Tongue (tissue), 1 donor: ENCODE measurements at regions not wholly inside any gene's neighbourhood (a gene's known extent, or its start where the extent isn't known, plus 50 kb on each side); places are given as distances from the start of the nearest gene placed in this dataset.

Source experiments
- DNase-seq: peaks from one replicate; pipeline ENCODE4 v3.0.0-alpha.2; 2015

DNA sequence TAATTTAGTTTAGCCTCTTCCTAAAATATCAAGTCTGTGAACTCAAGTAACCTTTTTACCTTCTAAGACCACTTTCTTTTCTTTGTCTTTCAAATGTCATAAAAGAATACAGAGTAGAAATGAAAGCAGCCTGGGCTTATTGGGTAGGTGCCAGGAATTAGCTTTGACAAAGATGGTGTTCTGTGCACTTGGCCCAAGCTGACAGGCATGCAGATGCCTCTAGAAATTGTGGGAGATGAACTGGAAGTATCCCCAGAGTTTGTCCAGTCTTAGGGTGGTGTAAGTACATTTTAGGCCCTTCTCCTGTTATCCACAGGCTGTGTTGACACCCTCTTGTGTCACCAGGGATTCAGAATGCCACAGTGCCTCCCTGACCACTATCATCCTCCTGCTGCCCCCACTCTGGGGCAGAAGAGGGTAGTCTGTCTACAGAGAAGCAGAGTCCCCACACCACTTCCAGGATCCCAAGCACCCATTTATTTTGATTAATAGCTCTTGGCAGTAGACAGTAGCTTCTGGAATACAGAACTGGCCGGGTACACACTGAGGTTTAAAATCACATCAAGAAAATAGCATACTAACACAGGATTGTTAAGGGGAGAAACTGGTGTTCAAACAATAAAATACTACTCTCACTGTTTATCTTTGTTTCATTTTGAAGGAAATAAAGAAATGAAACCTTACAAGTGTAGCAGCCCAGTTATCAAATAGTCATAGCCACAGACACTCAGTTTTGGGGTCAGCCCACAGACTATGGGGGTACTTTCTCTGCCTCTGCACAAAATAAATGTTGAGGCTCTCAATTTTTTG is 343.2 kb downstream of the KCNRG start:
- peak; percentile 67 for DNase-seq

DNA sequence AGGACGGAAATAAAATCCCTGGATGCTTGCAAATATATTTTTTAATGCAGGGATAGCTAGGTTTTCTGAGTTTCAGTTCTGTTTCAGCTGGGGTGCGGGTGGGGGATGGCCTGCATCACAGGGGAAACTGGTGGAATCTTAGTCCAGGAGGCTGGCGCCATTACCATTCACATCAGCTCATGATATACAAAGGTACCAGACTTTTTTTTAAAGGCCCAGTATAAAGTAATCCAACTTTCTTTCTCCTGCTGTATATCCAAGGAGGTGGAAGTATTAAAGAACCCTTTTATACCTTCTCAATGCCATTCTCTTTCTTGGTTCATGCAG is 343.8 kb downstream of the KCNRG start:
- no peak for DNase-seq

DNA sequence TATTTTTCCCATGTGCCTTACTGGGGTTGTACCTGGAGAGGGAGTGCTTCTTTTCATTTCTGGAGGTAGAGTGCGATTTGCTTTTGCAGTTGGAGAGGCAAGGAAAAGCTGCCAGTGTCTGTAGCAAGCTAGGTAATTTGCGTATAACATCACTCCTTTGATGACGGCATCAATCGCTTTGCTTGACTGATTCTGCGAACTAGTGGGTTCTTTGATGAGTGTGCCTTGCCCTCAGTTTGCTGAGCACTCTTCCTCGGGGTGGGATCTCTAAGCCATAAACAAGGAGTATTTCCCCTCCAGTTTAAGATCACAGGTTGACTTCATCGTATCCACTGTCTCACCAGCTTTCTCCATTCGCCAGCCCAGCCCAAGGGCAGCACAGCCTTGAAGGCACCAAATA is 344.5 kb downstream of the KCNRG start:
- DNase-seq, result no peak

DNA sequence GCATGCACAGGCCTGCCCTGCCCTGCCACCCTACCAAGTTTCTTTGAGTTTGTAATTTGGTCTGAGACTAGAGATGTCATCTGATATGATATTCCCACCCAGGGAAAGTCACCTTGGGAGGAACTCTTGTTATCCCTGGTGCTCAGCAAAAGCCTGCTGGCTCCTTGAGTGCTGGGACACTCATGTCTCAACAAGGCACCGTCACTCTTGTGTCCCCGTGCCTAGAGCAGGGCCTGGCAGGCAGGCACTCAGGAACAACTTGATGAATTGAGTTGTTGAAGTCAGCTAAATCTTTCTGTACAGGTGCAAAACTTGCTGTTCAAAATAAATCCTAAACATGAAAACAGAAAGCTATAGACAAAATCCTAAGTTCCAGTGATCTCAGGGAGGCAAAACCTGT is 345.4 kb downstream of the KCNRG start:
- DNase-seq, result no peak

DNA sequence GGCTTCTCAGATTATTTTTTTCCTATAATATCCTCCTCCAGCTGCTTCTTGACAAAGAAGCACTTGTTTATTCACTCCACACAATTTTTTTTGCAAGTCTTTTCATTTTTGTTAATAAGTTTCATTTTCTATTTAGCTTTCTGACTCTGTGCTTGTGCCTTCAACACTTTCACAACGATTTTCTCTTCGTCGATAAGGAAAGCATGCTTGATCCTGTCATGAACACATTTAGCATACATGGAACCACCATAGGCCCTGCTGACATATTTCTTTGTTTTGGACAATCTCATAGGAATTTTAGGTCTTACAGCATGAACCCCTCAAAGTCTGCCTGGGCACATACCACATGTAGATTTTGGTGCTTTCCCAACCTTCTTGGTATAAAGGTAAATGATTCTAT is 346.0 kb downstream of the KCNRG start:
- DNase-seq, result no peak

DNA sequence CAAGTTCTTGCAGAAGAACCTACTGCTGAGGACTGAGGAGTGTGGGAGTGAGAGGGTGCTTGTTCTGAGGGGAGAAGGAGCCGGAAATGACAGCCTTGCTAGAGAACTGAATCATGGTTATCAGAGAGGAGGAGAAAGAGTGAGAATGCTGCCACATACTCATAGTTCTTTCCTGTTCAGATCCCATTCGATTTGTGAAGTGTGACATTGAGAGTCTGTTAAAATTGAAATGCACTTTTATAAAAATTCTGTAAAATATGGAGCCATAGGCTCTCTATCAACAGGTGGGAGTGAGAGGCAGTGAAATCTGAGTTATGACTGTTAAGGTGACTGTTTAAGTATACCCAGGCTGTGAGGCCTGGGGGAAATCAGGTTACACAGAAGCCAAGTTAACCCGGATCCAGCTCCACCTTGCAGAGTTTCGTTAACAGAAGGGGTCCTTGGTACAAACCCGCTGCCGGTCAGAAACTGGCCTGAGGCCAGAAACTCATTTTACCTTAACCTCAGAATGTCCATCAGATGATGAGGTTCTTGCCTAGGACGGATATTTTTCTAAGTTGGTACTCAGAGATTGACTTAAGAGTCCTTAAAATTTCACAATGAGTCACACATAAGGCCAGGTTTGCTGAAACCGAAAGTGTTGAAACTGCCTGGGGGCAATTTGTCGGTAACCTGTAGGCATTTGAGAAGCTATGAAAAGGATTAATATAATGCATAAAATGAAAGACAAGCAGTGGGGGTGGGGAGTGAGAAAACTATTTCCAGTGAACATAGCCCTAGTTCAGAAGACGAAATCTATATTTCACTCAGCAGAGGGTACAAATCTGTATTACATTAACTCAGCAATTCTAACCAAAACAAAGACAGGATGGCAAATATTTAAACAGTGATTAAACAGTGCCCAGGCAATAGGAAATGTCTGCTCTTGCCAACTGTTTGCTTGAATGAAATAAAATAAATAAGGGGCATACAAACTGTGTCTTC is 350.5 kb downstream of the KCNRG start:
- peak; percentile 21 for DNase-seq

DNA sequence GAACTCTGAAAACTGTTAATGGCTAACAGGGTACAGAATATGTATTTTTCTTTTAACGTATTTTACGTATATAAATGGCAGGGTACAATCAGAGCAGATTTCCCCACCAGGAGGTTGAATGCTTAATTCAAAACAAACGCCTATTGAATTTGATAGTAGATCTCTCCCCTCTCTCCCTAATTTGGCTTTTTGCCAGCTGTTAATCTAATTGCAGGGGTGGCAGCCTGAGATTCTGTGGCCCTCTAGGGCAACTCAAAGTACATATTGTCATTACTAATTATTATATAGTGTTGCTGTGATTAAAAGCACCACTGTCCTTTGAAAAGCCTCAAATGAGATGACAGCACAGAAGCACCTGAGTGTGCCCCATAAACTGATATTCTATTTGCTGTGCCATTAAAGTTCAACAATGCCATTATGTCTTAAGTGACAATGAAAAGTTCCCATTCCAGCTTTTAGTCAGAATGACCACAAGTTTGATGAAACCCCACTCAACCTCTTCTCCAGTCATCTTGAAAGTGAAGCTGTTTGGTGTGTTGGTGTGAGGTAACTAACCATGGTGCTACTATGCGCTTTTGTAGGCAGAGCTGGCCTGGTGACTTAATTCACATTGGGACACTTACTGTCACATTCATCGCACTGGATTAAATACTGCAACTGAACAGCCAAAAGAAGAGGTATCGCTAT is 351.4 kb downstream of the KCNRG start:
- no peak for DNase-seq

DNA sequence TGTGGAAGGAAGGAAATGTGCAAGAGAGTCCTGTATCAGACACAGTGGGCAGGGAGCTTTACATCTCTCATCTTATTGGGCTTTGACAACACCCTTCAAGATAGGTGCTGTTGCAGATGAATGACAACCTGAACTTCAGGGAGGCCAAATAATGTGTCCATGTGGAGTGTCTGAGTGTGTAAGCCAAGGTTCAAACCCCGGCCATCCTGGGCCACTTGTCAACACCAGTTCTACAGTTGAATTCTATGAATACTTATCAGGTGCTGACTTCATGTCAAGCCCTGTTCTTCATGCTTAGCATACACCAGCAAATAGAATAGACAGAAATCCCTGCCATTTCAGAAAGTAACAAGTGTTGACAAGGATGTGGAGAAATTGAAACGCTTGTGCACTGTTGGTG is 354.4 kb downstream of the KCNRG start:
- DNase-seq, result no peak

DNA sequence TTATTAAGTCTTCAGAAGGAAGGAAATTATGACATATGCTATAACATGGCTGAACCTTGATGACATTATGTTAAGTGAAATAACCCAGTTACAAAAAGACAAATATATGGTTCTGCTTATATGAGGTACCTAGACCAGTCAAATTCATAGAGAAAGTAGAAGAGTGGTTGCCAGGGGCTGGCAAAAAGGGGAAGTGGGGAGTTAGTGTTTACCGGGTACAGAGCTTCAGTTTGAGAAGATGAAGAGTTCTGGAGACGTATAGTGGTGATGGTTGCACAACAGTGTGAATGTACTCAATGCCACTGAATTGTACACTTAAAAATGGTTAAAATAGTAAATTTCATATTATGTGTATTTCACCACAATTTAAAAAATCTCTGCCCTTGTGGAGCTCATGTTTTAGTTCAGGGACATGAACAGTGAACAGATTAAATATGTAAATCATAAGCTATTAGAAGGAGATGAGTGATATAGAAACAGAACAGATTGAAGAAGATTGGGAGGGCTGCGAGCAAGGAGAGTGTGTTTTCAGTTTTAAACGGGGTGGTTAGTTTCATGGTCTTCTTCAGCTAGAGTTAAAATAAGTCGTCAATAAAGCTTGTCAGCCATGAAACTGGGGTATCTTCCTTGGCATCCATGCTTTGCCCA is 355.2 kb downstream of the KCNRG start:
- DNase-seq, result no peak

DNA sequence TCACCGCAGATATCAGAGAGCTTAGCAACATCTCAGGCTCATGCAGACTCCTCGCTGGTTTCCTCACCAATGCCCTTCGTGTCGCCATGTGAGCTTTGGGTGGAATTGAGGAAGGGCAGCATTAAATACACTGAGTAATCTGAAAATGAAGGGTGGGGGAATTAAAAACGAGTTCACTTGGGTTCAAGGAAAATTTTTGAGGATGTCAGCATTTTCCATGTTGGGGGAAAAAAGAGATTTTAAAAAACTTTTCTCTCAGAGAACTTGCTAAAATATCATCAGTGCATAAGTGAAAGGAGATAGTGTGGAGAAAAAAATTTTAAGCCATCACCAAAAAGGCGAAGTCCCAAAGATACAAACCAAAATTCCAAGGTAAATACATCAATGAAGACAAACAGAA is 359.3 kb downstream of the KCNRG start:
- DNase-seq, result no peak

DNA sequence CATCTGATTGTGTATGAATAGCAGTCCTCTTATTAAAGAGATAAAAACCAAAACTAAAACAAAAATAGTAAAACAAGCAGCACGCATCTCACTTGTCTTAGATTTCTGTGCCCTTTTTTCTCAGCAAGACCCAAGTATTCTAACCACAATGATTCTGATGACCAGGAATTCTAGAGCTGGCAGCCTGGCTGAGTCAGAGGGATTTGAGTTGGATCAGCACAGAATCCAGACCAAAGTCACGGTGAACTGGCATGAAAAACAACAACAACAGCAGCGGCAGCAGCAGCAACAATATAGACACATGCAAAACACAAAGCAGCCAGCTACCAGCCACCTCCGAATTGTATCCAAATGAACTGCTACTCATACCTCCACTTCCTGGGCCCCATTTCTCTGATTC is 360.5 kb downstream of the KCNRG start:
- no peak for DNase-seq

DNA sequence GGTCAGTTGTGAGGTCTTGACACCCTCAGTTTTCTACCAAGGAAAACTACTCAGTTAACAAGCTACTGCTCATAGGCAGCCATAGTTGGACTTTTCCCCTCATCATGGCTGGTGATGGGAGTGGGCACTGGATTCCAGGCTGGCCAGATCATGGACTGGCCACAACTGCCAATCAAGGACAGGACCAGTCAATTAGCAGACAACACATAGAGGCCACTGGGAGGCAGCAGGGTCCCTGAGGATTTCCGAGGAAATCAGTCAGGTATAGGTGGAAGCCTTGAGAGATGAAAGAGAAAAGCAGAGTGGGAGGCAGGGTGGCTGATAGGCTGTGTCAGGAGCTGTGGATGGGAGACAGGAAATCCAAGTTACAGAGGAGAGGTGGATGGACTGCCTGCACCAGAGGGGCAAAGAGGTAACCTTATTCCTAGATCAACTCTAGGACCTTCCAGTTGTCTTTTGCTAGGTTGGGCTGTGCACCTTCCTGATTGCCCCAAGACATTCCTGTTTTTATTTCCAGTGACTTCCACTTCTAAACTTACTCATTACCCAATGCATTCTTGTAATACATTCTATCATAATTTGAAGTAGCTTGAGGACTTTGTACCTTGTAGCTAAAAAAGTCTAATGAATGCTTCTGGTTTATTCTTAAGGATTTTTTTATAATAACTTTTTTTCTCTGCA is 361.8 kb downstream of the KCNRG start:
- no peak for DNase-seq

DNA sequence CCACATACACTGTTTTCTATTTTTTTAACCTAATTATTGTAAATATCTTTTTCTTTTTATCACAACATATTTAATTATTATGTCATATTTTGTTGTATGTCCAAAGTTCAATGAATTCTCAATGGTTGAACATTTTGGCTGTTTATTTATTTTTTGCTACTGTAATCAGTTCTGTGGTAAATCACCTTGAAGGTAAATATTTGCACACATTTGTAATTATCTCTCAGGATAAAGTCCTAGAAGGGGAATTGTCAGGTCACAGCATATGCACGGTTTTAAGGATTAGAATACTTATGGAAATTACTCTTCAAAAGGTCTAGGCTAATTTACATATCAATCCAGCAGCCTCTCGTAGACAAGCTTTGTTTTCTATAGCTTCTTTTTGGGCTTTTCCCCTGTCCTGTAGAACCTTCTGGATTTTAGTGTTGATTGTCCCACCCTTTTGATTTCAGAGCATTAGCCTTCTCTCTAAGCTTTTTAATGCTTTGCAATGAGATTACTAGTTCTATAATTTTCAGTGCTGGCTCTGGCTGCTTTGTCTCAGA is 362.6 kb downstream of the KCNRG start:
- no peak for DNase-seq

DNA sequence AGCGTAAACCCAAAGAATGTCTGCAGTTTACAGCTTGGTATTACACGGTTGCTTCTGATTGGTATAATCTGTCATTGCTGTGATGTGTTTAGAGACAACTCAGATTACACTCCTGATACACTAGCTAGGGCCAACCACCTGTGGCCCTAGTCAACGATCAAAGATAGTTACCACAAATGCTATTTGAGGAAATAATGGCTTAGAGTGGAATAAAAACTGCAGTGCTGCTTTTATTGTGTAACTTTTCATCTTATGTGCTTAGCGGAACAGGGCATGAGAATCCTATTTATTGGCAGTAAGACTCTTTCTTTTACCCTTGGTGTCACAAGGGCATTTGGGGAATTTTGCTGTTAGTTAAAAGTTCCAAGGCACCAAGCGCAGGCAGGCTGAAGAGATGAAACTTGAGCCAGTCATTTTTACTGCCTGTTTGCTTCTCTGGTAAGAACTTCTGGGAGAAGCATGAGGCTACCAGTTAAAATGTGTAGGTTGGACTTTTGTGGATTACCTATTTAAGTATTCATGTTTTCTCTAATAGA is 363.3 kb downstream of the KCNRG start:
- DNase-seq, result peak; percentile 26

DNA sequence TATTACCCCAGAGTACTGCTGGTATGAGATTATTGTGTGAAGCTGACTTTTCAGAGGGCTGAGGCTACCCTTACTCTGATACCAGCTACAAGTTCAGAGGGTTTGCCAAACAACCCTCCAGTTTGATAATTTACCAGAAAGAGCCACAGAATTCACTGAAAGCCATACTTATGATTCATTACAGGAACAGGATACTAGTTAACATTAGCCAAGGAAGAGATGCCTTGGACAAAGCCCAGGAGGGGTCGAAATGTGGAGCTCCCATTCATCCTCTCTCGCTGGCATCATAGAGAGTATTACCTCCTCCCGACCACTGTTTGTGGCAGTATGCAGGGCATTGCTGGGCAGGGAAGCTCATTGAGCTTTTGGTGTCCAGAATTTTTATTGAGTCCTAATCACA is 364.3 kb downstream of the KCNRG start:
- no peak for DNase-seq

DNA sequence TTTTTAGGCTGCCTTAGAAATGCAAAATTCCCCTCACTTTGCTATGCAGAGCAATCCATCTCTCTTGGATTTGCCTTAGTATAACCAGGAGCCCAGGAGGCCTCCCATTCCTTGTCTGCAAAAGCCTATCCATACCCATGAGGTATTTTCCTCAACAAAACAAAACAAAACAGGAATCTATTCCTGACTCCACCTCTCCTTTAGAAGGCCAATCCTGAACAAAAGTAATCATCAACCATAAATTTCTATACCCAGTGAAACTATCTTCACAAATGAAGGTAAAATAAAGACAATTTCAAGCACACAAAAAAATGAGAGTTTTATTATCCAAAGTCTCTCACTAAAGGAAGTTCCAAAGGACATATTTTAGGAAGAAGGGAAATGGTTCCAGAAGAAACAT is 365.7 kb downstream of the KCNRG start:
- DNase-seq, result no peak

DNA sequence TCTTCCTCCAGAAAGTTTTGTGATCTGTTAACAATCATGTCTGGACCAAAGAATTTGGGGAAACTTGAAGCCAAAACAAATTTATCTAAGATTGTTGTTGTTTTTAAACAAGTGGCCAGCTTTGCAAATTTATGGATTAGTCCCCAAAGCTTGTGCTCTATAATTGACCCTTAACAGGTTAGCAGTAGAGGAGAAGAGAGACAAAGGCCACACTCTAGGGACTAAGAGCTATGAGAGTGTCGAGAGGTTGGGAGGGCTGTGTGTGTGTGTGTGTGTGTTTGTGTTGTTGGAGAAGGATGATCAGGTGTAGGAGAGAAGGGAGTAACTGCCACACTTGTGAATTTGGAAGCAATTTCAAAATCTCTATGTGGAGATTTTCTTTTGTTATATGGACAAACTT is 367.3 kb downstream of the KCNRG start:
- DNase-seq, result no peak

DNA sequence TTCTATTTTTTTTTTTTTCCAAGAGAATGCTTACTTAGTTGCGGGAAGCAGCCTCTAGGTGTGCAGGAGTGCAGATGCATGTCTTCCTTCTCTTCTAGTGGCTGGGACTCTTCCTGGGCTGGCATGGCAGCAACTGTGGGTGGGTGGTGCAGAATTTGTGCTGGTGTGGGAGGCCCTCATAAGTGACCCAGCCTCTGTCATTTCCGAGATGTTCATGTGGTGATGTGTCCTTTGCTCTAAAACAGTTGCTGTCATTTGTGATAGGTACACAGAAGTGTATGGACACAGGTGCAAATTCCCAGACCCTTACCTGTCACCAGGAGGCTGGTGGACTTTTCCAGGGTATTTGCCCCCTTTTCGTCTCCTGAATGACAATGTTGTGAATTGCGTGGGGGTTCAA is 367.7 kb downstream of the KCNRG start:
- DNase-seq, result no peak

DNA sequence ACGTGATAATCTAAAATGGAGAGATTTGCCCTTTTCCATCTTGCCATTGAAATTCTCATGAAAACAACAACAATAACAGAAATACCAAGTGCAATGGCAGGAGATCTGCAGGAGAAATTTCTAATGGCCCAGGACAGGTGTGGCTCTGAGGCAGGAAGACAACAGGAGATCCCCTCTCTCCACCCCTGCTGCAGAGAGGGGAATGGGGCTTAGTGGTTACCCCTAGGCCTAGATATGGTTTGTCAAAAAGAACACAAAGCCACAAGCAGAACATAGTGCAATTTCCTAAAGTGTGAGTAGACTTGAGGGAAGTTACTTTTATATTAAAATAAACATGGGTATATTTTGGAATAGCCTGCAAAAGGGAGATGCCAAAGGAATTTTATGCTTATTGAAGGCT is 369.5 kb downstream of the KCNRG start:
- no peak for DNase-seq

DNA sequence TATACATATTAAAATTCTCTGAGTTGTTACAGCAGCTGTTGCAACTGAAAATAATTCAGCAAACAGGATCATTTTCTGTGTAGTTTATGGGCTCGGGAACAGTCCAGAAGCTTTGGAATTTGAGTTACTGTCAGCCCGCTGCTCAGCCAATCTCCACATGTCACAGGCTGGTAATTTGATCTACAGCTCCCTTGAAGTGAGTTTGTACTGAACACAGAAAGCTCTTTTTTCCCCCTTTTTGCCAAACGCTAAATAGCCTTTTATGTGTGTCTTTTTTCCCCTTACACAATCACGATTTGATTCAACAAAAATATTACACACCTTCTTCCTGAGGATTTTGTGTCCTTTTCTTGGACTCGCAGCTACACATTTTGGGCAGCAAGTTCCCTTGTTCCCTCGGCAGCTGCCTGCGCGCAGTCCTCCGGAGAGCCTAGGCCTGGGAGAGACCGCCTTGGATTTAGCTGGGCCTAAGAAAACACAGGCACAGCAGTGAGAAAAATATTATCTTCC is 371.4 kb downstream of the KCNRG start:
- peak; percentile 93 for DNase-seq

DNA sequence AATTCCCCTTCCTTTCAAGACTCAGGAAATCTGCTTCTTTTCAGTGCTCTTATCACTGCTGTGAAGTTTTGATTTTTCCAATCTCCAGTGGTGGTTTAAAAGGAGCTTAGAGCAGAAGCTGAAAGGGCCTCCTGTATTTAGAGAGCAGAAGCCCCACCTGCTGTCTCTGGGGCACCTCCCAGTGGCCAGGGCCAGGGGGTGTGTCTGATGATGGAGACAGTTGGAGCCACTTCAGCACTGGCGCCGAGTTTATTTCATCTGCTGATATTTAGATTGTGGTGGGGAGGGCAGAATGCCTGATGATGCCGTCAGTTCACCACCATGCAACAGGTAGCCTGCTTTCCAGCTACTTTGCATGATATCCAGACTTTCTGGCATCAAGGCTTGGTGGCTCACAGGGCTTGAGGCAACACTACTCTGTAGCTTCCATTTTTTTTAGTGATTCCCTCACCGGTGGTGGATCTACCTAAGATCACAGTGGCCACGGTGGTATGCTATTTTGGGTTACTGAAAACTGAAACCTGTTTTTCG is 371.9 kb downstream of the KCNRG start:
- DNase-seq, result peak; percentile 90
